ENCODE measurements at regions not wholly inside any gene's neighbourhood (a gene's known extent, or its start where the extent isn't known, plus 50 kb on each side); places are given as distances from the start of the nearest gene placed in this dataset.
"Not testable (repeated sequence)": the region's sequence is repeated elsewhere in the genome, so short reads cannot be mapped to it uniquely, and the experiment has no call there.

DNA sequence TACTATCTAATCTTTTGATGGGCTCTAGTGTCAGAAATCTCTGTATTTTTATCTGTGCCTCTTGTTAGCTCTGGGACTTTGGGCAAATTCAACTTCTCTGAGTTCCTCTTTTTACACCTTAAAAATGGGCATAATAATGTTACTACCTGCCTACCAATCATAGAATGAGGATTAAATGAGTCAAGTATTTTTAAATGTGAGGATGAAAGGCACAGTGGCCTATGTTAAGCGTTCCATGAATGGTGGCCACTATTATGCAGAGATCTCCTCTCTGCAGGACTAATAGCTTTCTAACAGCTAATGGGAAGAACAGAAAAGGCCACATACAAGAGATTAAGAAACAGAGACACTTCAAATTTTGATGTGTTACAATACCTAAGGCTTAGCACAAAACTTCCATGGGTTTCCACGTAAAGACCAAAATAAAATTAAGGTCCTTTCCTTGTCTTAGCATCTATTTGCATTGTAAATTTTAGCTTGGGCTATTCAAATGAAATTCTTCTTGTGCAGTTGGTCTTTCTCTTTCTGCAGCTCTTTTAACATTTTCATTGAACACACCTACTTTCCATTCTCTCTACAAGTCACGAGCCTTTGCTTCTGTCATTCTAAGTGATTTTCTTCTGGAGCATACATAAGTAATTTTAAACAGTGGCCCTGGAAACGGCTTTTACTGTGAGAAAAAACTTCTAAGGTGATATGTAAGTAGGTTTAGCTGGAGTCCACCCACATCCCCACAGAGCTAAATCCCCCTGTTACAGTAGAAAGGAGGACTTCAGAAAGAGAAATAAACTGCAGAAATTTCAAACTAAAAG is 117.9 kb upstream of the MED14 start:
- DNase-seq (ENCODE audit: low read depth): no peak

DNA sequence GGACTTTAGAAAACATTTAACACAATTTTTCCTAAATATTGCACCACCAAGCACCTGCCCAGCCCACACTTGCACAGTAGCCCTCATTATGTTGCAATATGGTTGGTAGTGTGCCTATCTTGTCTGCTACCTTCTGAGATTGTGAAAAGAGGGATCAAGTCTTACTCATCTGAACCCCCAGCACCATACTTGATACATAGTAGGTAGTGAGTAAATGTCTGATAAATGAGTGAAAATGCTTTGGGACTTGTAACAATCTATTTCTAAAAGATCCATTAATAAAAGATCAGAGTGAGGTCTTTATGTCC is 118.4 kb upstream of the MED14 start:
- DNase-seq (ENCODE audit: low read depth): no peak

DNA sequence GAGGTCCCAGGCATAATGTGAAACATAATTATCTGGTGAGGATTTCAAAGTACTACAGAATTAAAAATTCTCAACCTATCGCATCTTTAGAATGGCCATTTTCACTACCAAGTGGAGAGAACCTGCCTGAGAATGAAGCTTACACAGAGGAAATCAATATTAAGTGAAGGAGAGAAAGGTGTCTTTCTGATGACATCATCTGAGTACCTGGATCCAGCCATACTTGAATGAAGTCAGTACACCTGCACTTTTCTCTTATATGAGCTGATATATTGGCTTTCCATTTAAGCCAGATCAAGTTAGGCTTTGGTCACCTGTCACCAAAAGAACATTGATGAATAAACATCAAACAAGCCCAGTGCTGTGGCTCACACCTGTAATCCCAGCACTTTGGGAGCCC is 118.9 kb upstream of the MED14 start:
- no peak for DNase-seq (ENCODE audit: low read depth)

DNA sequence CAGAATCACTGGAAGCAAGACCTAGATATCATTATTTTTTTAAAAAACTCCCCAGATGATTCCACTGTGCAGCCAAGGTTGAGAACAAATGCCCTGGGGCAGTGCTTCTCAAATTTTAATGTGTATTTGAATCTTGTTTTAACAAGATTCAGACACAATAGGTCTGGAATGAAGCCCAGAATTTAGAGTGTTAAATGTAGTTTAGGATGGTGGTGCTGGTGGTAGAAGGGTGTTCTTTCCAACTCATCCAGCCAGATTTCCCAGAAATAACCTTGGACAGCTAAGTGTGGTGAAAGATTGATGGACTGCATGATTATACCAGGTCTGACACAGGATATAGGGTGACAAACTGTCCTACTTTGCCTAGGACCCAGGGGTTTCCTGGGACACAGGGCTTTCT is 120.1 kb upstream of the MED14 start:
- no peak for DNase-seq (ENCODE audit: low read depth)

DNA sequence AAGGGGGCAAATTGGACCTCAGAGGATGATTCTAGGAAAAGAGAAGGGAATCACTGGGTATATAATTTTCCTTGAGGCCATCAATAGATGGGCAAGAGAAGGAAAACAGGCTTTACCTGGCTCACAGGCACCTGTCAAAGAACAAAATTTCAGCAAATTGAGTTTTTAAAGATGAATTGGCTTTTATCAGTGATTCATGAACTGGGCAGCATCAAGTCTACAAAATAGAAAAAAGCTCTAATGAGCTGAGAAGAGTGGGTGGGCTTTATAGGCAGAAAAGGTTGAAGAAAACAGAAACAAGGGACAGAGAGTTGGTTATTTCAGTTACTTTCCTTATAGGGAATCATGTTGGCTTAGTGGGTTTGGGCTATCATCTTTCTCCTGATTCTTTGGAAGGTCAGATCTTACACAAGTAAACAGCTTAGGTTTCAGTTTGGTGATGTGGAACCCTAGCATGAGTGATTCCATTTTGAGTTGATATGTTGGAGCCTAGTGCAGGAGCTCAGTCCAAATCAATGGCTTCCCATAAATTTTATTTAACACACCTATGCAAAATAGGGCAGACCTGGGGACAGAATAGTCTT is 120.7 kb upstream of the MED14 start:
- no peak for DNase-seq (ENCODE audit: low read depth)

DNA sequence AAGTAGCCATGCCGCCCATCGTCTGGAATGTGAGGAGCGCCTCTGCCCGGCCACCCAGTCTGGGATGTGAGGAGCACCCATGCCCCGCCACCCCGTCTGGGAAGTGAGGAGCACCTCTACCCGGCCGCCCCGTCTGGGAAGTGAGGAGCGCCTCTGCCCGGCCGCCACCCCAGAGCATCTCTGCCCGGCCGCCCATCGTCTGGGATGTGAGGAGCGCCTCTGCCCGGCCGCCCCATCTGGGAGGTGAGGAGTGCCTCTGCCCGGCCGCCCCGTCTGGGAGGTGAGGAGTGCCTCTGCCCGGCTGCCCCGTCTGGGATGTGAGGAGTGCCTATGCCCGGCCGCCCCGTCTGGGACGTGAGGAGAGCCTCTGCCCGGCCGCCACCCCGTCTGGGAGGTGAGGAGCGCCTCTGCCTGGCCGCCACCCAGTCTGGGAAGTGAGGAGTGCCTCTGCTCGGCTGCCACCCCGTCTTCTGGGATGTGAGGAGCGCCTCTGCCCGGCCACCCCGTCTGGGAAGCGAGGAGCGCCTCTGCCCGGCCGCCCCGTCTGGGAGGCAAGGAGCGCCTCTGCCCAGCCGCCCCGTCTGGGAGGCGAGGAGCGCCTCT is 126.7 kb upstream of the MED14 start:
- DNase-seq (ENCODE audit: low read depth): not testable (repeated sequence)

- DNase-seq (ENCODE audit: low read depth): not testable (repeated sequence)
Observed at GRCh38 chrX:40863260-40863659, 127.9 kb upstream of the MED14 start.

- DNase-seq (ENCODE audit: low read depth): no peak
Observed at GRCh38 chrX:40863671-40864070, 128.3 kb upstream of the MED14 start.

DNA sequence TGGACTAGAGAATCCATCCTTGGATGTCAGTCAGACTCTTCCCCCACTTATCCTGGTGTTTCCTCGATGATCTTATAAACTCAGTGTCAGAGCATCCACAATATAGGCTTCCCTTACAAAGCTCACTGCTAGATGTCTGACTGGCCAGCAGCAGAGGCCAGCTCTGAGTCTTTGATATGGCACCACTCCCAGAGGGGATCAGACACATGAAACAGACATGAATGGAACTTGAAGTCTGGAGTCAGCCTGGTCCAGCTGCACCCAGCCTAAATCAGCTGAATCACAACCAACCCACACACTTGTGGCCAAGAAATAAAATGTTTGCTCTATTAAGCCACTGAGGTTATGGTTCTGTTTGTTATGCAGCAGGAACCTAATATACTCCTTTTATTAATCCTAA is 129.6 kb upstream of the MED14 start:
- DNase-seq (ENCODE audit: low read depth): no peak

DNA sequence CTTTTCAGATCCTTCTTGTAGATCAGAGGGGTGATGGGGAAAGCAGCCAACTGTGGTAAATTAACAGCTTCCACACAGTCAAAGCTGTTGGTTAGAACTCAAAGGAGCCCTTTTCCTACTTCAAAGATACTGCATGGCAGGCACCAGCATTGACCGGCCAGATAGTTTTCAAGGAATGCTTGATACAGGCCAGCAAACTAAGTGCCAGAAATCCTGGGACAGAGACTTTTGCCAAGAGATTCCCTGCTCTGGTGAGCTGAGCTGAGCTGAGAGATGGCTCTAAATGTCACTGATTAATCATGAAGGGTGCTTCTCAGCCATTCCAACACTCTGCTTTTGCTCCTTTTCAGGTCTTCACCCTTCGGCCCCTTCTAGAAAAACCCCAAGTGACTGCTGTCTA is 131.6 kb upstream of the MED14 start:
- DNase-seq (ENCODE audit: low read depth): no peak

DNA sequence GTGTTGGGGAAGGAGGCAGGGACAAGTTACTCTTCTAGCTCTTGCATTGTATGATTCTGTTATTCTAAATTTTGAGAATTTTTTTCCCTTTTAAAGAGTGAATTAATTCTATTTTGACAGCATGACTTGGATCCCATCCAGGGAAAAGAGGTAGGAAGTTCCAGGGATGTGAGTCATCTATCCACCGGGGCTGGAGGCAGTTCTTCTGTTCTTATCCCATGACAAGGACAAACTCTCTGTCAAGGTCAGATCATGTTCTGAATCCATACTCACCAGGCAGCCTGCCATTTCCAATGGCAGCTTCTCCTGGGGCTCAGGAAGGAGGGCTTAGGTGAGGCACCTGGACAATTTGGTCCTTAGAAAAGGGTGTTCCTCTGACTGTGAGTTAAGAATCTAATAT is 132.0 kb upstream of the MED14 start:
- DNase-seq (ENCODE audit: low read depth): no peak

DNA sequence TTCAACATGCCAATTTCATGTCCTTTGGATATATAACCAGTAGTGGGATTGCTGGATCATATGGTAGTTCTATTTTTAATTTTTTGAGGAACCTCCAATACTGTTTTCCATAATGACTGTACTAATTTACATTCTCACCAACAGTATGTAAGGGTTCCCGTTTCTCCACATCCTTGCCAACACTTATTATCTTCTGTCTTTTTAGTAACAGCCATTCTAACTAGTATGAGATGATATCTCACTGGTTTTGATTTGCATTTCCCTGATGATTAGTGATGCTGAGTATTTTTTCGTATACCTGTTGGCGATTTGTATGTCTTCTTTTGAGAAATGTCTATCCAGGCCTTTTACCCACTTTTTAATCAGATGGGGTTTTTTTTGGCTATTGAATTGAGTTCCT is 133.5 kb upstream of the MED14 start:
- no peak for DNase-seq (ENCODE audit: low read depth)

GRCh38 chrX:40870982-40871381 is 135.6 kb upstream of the MED14 start:
- not testable (repeated sequence) for DNase-seq (ENCODE audit: low read depth)

DNA sequence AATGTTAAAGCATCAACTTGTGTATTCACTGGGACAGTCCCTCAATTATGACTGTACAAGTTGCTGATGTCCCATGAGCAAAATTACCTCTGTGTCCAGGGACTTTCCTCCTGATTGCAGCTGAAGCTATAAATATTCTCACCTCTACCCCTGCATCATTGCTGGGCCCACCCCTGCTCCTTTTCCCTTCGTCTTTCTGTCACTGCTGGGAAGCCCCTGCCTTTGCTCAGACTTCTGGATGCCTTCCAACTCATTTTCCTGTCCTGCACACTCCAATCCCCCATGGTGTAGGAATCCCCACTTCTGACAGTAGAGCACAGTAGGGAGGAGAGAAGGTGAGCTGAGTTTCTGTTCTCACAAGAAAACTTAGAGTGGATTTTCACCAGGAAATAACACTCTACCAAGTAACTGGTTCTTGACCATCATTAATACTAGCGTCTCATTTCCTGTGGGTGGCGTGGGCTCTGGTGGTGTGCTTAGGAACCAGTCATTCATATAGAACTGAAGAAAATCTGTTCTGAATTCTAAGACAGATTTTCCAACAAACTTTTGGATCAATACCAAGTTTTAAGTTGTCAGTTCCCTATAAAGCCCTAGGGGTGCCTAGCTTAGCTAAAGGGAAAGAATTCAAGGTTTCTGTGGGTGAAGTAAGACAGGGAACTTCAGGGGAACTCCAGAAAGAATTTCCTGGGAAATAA is 136.2 kb upstream of the MED14 start:
- DNase-seq (ENCODE audit: low read depth): no peak

- DNase-seq (ENCODE audit: low read depth): no peak
Observed at GRCh38 chrX:40872351-40872750, 137.0 kb upstream of the MED14 start.

- DNase-seq (ENCODE audit: low read depth): no peak
Observed at GRCh38 chrX:40875476-40875875, 140.1 kb upstream of the MED14 start.

DNA sequence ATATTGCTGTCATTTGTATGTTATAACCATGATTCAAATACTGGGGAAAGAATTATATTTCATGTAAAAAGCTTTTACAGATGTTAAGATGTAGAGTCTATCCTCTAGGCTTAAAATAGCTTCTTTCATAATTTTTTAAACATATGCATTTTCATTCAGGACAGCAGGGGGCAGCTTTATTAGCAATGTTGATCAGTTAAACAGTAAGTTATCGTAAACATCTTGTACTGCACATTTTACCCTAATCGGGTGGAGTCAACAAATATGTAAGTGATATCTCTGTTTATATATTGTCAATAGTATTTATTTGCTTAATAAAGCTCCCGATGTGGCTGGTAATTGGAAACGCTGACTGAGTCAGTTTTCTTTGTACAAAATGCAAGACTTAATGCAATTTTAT is 142.5 kb upstream of the MED14 start:
- DNase-seq (ENCODE audit: low read depth): no peak

DNA sequence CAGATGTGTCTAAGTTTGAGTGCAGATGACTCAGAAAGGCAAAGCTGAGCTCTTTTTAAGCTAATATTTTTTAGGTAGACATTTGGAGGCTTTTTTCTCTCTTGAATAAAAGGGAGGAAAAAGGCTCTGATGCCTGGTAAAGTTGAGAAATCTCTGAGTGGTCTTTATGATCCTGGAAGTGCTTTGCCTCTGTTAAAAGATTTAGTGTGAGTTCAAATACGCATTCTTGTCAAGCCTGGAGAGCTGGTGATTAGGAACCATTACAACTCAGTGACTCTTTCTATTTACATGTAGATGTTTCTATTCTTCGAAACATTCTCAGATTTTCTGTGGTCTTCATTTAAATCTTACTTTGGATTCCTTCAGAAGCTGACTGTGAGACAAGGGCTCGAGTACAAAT is 143.4 kb upstream of the MED14 start:
- no peak for DNase-seq (ENCODE audit: low read depth)

GRCh38 chrX:40879172-40879571 is 143.8 kb upstream of the MED14 start:
- DNase-seq (ENCODE audit: low read depth): not testable (repeated sequence)

GRCh38 chrX:40880712-40881111 is 145.4 kb upstream of the MED14 start:
- DNase-seq (ENCODE audit: low read depth): no peak

GRCh38 chrX:40883021-40883619 is 147.8 kb upstream of the MED14 start:
- no peak for DNase-seq (ENCODE audit: low read depth)

DNA sequence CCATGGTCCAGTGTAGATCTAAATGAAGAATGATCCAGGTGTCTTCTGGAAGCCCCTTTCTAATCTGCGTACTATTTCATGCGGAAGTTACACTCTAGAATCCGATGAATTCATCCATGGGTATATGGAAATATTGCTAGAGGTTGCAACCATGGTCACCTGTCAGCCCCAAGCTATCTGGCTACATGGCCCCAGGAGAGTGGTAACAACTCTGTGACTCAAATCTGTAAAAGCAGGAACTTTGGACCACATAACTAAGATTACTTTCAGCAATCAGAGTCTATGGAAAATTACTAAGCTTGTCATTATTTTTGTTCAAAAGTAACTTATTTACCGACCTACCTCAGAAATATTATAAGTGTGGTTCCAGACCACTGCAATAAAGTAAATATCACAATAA is 150.6 kb upstream of the MED14 start:
- DNase-seq (ENCODE audit: low read depth): no peak

- DNase-seq (ENCODE audit: low read depth): no peak
Observed at GRCh38 chrX:40887476-40887875, 152.1 kb upstream of the MED14 start.

Measured in stimulated activated CD8-positive, alpha-beta memory T cell treated with anti-CD3 and anti-CD28 coated beads, Interleukin-15, amount 100 ng/mL, for 1 hour (primary cell).